ENCODE measurements at regions not wholly inside any gene's neighbourhood (a gene's known extent, or its start where the extent isn't known, plus 50 kb on each side); places are given as distances from the start of the nearest gene placed in this dataset.

GRCh38 chr5:112628214-112628980, 109.3 kb upstream of the APC start:
- Histone ChIP-seq H3K4me2 (no peak overlapping the region), H3K9me2 (ENCODE audit: insufficient read depth) (no peaks in the 10 kb centered on the region), H3K4me1 (ENCODE audit: insufficient read depth) (peaks cover 15% of the 10 kb centered on the region; the same call in 1 of the 2 replicates), H3K79me2 (replicated peaks; ENCODE audit: insufficient read depth) (no peaks in the 10 kb centered on the region), H3K27ac (ENCODE audit: low read depth) (no peak overlapping the region), H2AFZ (peak overlapping the region; percentile 56), H3K27me3 (ENCODE audit: insufficient read depth) (no peaks in the 10 kb centered on the region), H3F3A (replicated peaks; ENCODE audit: low read depth) (no peaks in the 10 kb centered on the region), H4K20me1 (replicated peaks; ENCODE audit: insufficient read depth) (no peaks in the 10 kb centered on the region), H3K4me3 (no peak overlapping the region), H3K36me3 (ENCODE audit: insufficient read depth) (no peaks in the 10 kb centered on the region)
- no peak overlapping the region for H3K4me3 Mint-ChIP-seq
- no peak overlapping the region; the same call in 1 of the 2 replicates for H3K27ac Mint-ChIP-seq
- peaks cover 7% of the 10 kb centered on the region; the same call in 1 of the 3 replicates for H3K36me3 Mint-ChIP-seq (ENCODE audit: low read depth)
- no peak for TF ChIP-seq EZH2 (IDR thresholded peaks at IDR 0.05; ENCODE audit: low read depth, unreplicated experiment)
- TF ChIP-seq STAT1 (IDR thresholded peaks at IDR 0.05; ENCODE audit: unreplicated experiment): no peak
- no peak for TF ChIP-seq POLR2AphosphoS5 (IDR thresholded peaks at IDR 0.05; ENCODE audit: low read depth)
- no peak for TF ChIP-seq REST (IDR thresholded peaks at IDR 0.05; ENCODE audit: unreplicated experiment)
- TF ChIP-seq EZH2phosphoT487 (IDR thresholded peaks at IDR 0.05; ENCODE audit: unreplicated experiment): no peak
- no peak for TF ChIP-seq CREB1 (CRISPR knock-in tag; IDR thresholded peaks at IDR 0.05; ENCODE audit: low read depth)
- TF ChIP-seq ETS1 (IDR thresholded peaks at IDR 0.05): no peak
- TF ChIP-seq ZNF331 (CRISPR knock-in tag; IDR thresholded peaks at IDR 0.05; ENCODE audit: low read depth): no peak
- TF ChIP-seq NANOG (IDR thresholded peaks at IDR 0.05; ENCODE audit: borderline replicate concordance): no peak
- TF ChIP-seq ZNF462 (CRISPR knock-in tag; IDR thresholded peaks at IDR 0.05): no peak
- TF ChIP-seq ZNF114 (CRISPR knock-in tag; IDR thresholded peaks at IDR 0.05): no peak
- TF ChIP-seq JUNB (IDR thresholded peaks at IDR 0.05; ENCODE audit: unreplicated experiment): no peak
- no peak for TF ChIP-seq CTCF (conservative IDR thresholded peaks at IDR 0.05; ENCODE audit: low read depth in 2 of 2)
- peaks cover 15% of the 10 kb centered on the region for H3K4me1 Mint-ChIP-seq
- H3K9me3 Mint-ChIP-seq: peaks cover 16% of the 10 kb centered on the region
- no peaks in the 10 kb centered on the region for H3K27me3 Mint-ChIP-seq (ENCODE audit: insufficient read depth, low read depth, poor library complexity)
- ATAC-seq (peak; percentile 93), DNase-seq (ENCODE audit: low spot score) (peak; percentile 47)

Measured in GM23338 (cell line).